ENCODE measurements at regions not wholly inside any gene's neighbourhood (a gene's known extent, or its start where the extent isn't known, plus 50 kb on each side); places are given as distances from the start of the nearest gene placed in this dataset.

DNA sequence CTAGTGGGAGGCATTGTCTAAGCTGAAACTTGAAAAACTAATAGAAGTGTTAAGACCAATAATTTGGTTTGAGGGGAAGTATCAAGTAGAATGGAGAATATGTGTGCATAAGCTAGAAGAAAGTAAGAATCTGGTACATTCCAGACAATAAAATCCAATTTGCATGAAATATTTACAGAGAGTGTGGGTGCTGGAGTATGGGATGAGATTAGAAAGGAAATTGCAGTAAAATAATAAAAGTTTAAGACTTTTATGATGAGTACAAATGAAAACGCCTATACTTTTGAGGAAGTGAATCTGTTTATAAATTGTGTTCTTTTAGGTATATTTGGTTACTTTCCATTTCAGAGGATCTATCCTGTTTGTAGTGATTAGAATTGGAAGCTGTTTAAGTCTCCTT, 165.4 kb upstream of the TNC start:
- peaks cover 0 to 3% (median 2%) of the 10 kb centered on the region in 3 donors for H3K27me3 Mint-ChIP-seq (ENCODE audit: low read depth in 3 of 3)
- H3K36me3 Mint-ChIP-seq: no peaks in the 10 kb centered on the region
- no peak overlapping the region for H3K4me3 Mint-ChIP-seq
- H3K9me3 Mint-ChIP-seq: peaks cover 0 to 4% (median 0%) of the 10 kb centered on the region in 6 donors
- no peaks in the 10 kb centered on the region for H3K4me1 Mint-ChIP-seq
- DNase-seq: no peak
- H3K27ac Mint-ChIP-seq: no peak overlapping the region

DNA sequence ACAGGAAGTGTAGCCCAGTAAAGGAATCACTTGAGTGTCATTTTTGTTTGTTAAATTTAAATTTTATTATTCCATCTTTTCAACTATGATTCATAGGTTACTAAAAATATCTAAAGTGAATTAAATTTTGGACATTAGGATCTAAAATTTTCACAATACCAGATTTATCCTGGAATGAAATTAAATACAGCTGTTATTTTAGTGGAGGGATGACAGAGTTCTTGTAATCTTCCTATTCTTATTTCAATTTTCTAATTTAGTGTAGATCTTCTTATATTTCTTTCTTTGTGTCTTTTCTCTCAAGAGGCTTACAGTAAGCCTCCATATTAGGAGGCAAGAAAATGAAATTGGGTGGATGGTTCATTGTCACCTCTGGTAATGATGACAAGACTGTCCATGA, 167.9 kb upstream of the TNC start:
- DNase-seq: no peak
- no peak overlapping the region for H3K27ac Mint-ChIP-seq
- no peaks in the 10 kb centered on the region for H3K4me1 Mint-ChIP-seq
- H3K9me3 Mint-ChIP-seq: peaks cover 0 to 5% (median 0%) of the 10 kb centered on the region in 6 donors
- H3K4me3 Mint-ChIP-seq: no peak overlapping the region
- H3K27me3 Mint-ChIP-seq (ENCODE audit: low read depth in 3 of 3): peaks cover 2 to 6% (median 2%) of the 10 kb centered on the region in 3 donors
- H3K36me3 Mint-ChIP-seq: no peaks in the 10 kb centered on the region

DNA sequence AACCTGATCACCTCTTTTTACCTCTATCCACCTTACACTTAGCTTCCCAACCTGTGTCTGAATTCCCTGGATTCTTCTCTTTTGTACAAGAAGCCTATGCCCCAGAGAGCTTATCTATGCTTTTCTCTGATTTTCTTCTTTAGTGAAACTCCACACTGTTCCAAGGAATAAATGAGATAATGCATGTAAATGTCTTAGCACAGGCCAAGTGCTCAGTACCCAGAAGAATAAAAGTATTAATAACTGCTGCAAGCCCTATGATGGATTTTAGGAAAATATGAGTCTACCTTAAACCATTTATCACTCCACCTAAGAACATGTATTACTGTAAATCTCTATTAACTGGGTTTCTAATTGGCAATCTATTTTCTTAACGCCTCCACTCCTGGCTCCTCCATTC, 168.5 kb upstream of the TNC start:
- no peak overlapping the region for H3K4me3 Mint-ChIP-seq
- peaks cover 0 to 5% (median 0%) of the 10 kb centered on the region in 6 donors for H3K9me3 Mint-ChIP-seq
- H3K36me3 Mint-ChIP-seq: no peaks in the 10 kb centered on the region
- no peaks in the 10 kb centered on the region for H3K4me1 Mint-ChIP-seq
- no peak overlapping the region for H3K27ac Mint-ChIP-seq
- DNase-seq: no peak
- peaks cover 2 to 6% (median 2%) of the 10 kb centered on the region in 3 donors for H3K27me3 Mint-ChIP-seq (ENCODE audit: low read depth in 3 of 3)

DNA sequence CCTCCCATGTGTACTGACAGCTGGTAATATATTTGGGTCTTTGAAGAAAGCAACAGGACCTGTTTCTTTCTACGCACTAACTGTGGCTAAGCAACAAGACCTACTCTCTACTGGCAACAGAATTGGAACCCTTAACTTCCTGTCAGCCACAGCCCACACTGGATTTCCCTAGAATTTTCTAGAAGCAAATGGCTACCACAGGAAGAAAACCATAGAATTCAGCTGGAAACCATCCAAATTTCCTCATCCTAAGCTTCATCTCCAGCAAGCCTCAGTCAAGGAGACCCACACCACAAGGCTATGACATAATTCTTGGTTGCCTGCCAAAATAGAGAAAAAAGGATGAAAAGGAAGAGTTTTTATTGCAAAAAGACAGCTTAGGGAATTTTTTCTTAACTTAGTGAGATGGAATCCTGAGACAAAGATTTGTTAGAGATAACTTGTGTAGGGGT, 171.8 kb upstream of the TNC start:
- no peak for DNase-seq
- Mint-ChIP-seq H3K27me3 (ENCODE audit: low read depth in 3 of 3) (peaks cover 2 to 6% (median 5%) of the 10 kb centered on the region in 3 donors), H3K36me3 (no peaks in the 10 kb centered on the region), H3K4me1 (no peaks in the 10 kb centered on the region), H3K27ac (no peak overlapping the region), H3K9me3 (peaks cover 0 to 5% (median 0%) of the 10 kb centered on the region in 6 donors), H3K4me3 (no peak overlapping the region)

DNA sequence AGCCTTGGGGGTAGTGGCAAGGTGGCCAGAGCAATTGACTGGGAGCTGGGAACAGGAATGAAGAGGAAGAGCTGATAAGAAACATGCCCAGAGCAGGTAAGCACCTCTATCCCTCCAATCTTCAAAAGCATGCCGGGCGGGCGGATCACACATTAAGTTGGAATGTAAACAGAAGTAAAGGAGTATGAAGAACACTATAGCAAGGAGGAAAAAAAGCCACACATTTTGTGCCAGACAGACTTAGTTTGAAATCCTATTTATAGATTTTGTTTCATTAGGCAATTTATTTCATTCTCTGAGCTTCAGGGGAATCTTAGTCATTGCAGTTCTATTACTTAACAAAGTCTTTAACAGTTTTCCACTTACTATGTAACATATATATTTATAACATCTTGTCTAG, 173.9 kb upstream of the TNC start:
- Mint-ChIP-seq H3K4me1 (no peaks in the 10 kb centered on the region), H3K36me3 (no peaks in the 10 kb centered on the region), H3K27me3 (ENCODE audit: low read depth in 3 of 3) (peaks cover 0 to 6% (median 5%) of the 10 kb centered on the region in 3 donors), H3K4me3 (no peak overlapping the region), H3K27ac (no peak overlapping the region), H3K9me3 (peaks cover 0 to 2% (median 0%) of the 10 kb centered on the region in 6 donors)
- DNase-seq: no peak

DNA sequence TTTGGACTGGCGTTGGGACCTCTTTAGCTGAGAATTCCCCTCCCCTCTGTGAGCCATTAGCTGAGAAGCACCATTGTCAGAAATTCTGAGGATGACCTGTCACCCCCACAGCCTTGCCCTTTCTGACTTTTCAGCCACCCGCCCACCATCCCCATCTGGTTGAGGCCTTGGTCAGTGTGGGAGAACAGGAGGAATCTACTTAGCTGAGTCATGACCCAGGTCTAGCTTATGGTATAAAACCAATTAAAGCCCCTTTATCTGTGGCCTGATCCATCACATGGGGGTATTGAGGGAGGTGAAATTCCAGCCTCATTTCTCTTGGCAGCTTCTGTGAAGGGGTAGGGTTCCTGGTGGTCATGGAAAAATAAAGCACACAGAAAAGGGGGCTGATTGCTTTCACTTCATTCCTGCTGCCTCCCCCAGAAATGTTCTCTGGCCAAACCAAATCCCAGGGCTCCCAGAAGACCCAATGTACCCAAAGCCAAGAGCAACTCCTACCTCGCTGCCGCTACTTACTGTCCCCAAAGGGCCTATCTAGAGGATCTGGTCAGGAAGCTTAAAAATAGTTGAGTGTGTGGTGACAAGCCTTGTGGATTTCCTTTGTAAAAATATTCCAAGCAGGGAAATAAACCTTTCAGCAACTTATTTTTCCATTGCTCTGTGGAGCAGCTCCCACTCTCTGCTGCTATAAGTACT, 174.8 kb upstream of the TNC start:
- peaks cover 0 to 2% (median 0%) of the 10 kb centered on the region in 6 donors for H3K9me3 Mint-ChIP-seq
- peaks cover 0 to 6% (median 5%) of the 10 kb centered on the region in 3 donors for H3K27me3 Mint-ChIP-seq (ENCODE audit: low read depth in 3 of 3)
- H3K36me3 Mint-ChIP-seq: no peaks in the 10 kb centered on the region
- DNase-seq: no peak
- H3K4me3 Mint-ChIP-seq: no peak overlapping the region
- no peak overlapping the region for H3K27ac Mint-ChIP-seq
- H3K4me1 Mint-ChIP-seq: no peaks in the 10 kb centered on the region

DNA sequence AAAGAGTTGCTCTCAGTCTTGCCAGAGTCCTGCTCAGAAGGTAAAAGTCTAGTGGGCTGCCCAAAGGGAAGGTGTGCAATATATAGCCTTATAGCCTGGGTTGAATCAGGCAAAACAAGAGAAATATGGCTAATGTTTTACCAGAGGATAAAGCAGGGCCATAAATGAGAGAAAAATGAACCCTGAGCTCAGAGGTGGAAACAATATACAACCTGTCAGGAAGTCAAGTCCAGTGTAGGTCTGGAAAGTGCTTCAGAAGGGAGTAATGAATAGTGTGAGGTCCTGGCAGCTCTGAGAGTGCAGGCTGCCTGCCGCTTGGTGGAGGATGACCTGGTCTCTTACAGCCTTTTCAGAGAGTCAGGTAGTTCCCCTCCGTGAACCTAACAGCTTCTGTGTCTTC, 177.8 kb upstream of the TNC start:
- Mint-ChIP-seq H3K4me1 (no peaks in the 10 kb centered on the region), H3K36me3 (no peaks in the 10 kb centered on the region), H3K4me3 (no peak overlapping the region), H3K27ac (no peak overlapping the region), H3K9me3 (no peaks in the 10 kb centered on the region), H3K27me3 (ENCODE audit: low read depth in 3 of 3) (peaks cover 0 to 2% (median 0%) of the 10 kb centered on the region in 3 donors)
- DNase-seq: no peak

DNA sequence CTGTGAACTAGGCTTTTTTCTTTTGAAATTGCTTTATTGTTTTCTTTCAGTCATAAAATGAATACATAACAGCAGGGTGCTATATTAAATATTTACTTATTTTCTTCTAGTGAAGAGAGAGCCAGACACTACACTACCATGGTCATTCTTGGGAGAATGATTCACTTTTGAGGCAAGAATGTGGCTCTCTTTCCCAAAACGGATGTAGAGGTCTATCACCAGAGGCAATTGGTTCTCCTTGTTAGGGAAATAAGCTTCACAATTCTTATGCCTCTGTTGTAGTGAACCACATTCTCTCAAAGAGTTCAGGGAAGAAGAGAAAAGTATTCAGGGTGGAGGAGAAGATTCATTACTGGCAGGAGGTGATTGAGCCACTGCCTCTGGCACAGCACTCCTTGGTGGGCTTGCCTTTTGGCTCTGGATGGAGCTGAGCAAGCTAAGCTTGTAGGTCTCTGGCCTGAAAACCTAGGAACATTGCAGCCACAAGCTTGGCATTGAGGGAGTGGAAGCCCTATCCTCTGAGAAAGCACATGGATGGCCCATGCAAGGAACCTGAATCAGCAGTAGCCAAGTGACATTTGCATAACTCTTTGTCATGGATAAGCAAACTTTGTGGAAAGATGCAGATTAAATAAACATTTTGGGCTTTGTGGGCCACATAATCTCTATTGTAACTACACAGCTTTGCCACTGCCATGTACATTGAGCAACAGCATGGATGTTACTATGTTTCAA, 179.0 kb upstream of the TNC start:
- H3K36me3 Mint-ChIP-seq: no peaks in the 10 kb centered on the region
- DNase-seq: no peak
- H3K27me3 Mint-ChIP-seq (ENCODE audit: low read depth in 3 of 3): peaks cover 0 to 2% (median 1%) of the 10 kb centered on the region in 3 donors
- no peaks in the 10 kb centered on the region for H3K9me3 Mint-ChIP-seq
- no peak overlapping the region for H3K4me3 Mint-ChIP-seq
- H3K27ac Mint-ChIP-seq: no peak overlapping the region
- H3K4me1 Mint-ChIP-seq: no peaks in the 10 kb centered on the region

DNA sequence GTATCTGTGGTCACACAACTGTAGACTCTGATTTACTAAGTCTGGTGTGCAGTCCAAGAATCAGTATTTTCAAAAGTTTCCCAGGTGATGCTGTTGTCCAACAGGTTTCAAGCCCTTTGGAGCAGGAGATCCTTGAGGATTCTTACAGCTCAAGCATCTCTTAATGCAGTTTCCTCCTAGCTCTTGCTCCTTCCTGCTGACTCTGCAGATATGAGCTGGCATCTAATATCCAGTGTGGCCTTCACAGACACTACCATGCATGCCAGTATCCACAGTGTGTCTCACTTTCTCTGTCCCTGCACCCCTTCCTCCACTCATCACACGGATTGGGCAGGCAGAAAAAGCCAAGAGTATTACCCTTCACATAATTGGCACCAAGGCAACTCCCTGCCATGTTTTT, 182.2 kb upstream of the TNC start:
- Mint-ChIP-seq H3K36me3 (no peaks in the 10 kb centered on the region), H3K4me3 (no peak overlapping the region), H3K27ac (no peak overlapping the region), H3K4me1 (no peaks in the 10 kb centered on the region), H3K27me3 (ENCODE audit: low read depth in 3 of 3) (peaks cover 0 to 2% (median 1%) of the 10 kb centered on the region in 3 donors), H3K9me3 (no peaks in the 10 kb centered on the region)
- DNase-seq: no peak

DNA sequence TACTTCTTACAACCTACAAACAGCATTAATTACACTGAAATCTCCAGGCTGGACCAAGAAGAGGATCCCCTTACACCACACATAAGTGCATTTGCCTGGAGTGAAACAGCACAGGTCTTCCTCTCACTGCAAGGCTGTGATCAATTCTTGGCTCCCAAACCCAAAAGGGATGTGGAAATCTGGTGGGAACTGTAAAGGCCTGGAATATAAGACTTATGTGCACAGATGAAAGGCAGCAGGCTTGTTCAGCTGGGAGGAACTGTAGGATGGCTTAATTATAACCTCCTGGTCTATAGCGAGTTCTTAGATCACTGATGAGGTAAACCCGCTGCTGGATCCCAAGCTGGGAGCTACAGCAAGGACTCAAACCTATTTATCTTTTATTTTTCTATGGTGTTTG, 182.9 kb upstream of the TNC start:
- Mint-ChIP-seq H3K36me3 (no peaks in the 10 kb centered on the region), H3K4me3 (no peak overlapping the region), H3K27me3 (ENCODE audit: low read depth in 3 of 3) (peaks cover 0 to 3% (median 3%) of the 10 kb centered on the region in 3 donors), H3K27ac (no peak overlapping the region), H3K9me3 (no peaks in the 10 kb centered on the region), H3K4me1 (no peaks in the 10 kb centered on the region)
- DNase-seq: no peak

DNA sequence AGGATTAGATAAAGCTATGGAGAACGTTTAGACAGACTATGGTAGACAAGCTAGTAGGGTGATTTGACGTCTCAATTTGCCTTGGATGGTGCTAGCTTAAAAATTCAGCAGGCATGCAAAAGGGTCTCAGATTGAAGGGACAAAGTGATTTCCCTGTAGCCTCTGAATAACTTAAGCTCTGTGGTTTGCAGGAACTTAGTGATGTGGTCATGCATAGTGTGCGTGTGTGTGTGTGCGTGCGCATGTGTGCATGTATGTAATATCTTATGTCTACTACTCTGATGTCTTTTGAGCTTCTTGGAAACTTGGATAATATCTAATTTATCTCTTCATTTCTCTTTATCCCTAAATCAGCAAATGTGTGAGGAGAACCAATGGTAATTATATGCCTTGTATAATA, 183.6 kb upstream of the TNC start:
- DNase-seq: no peak
- no peak overlapping the region for H3K4me3 Mint-ChIP-seq

DNA sequence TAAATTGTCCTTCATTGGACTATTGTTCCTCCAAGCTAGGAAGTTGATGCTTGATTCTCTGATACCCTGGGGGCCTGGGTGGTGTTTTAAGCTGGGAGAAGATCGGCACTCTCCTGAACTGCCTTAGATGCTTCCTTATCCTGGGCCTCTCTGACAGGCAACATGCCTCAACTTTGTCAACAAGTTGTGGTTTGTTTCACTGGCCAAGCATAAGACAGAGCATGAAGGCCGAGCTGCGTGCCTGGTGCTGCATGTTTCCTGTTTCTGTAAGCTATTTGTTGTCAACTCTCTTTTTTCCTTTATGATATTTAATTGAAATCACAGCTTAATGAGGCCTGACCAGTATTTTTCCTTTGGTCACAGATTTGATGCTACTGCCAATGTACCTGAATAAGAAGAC, 187.6 kb upstream of the TNC start:
- no peak overlapping the region for H3K27ac Mint-ChIP-seq
- DNase-seq: no peak
- peaks cover 0 to 4% (median 0%) of the 10 kb centered on the region in 6 donors for H3K9me3 Mint-ChIP-seq
- H3K36me3 Mint-ChIP-seq: no peaks in the 10 kb centered on the region
- H3K27me3 Mint-ChIP-seq (ENCODE audit: low read depth in 3 of 3): peaks cover 0 to 3% (median 3%) of the 10 kb centered on the region in 3 donors
- no peaks in the 10 kb centered on the region for H3K4me1 Mint-ChIP-seq
- no peak overlapping the region for H3K4me3 Mint-ChIP-seq

More for the DNA sequence above, 183.6 kb upstream of the TNC start:
- Mint-ChIP-seq H3K27ac (no peak overlapping the region), H3K9me3 (peaks cover 0 to 2% (median 0%) of the 10 kb centered on the region in 6 donors), H3K4me1 (no peaks in the 10 kb centered on the region), H3K36me3 (no peaks in the 10 kb centered on the region), H3K27me3 (ENCODE audit: low read depth in 3 of 3) (peaks cover 0 to 3% (median 3%) of the 10 kb centered on the region in 3 donors)

DNA sequence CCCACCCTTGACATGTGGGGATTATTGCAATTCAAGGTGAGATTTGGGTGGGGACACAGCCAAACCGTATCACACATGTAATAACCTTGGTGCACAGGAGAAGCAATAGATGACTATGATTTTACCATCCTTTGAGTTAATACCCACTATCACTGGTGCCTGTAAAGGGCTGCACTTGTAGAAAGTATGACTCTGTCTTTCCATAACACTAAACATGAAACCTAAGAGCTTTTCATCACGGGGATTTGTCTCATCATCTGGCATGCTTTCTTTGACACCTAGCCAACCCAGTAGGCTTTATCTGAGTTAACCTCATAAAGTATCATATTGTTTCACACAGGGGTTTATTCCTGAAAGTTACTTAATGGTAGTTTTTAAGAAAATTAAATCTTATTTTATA, 188.9 kb upstream of the TNC start:
- DNase-seq: no peak
- Mint-ChIP-seq H3K4me3 (no peak overlapping the region), H3K4me1 (no peaks in the 10 kb centered on the region), H3K36me3 (no peaks in the 10 kb centered on the region), H3K27me3 (ENCODE audit: low read depth in 3 of 3) (peaks cover 0 to 3% (median 2%) of the 10 kb centered on the region in 3 donors), H3K9me3 (peaks cover 0 to 7% (median 1%) of the 10 kb centered on the region in 6 donors), H3K27ac (no peak overlapping the region)

DNA sequence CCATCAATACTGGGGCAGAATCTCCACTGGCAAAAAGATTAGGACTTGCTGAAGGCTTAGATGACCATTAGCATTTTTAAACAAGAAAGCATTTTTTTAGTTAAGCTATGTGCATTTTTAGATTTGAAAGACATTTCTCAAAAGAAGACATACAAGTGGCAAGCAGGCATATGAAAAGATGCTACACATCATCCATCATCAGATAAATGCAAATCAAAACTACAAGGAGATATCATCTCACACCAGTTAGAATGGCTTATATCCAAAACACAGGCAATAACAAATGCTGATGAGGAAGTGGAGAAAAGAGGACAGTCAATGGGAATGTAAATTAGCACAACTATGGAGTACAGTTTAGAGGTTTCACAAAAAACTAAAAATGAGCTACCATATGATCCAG, 195.6 kb upstream of the TNC start:
- Mint-ChIP-seq H3K36me3 (no peaks in the 10 kb centered on the region), H3K4me3 (no peak overlapping the region), H3K9me3 (peaks cover 0 to 12% (median 6%) of the 10 kb centered on the region in 6 donors), H3K27me3 (ENCODE audit: low read depth in 3 of 3) (peaks cover 0 to 5% (median 0%) of the 10 kb centered on the region in 3 donors), H3K27ac (no peak overlapping the region), H3K4me1 (no peaks in the 10 kb centered on the region)
- DNase-seq: no peak
